Breast epithelium (tissue), 4 donors: ENCODE measurements at regions not wholly inside any gene's neighbourhood (a gene's known extent, or its start where the extent isn't known, plus 50 kb on each side); places are given as distances from the start of the nearest gene placed in this dataset.

Source experiments
- DNase-seq, 2 donors: peaks; one replicate each; pipeline ENCODE4 v3.0.0-alpha.2; 2019; ENCODE audit warnings: low spot score in 2 of 2
- H3K27ac ChIP-seq, 2 donors: fragments of 200-600 bp; sonication (generic) in 1 of 2; one replicate each; pipeline ENCODE4 v1.5.1; 2016 to 2019; ENCODE audit warnings: mild to moderate bottlenecking in 1 of 2
- H3K27me3 ChIP-seq, 2 donors: fragments of 200-600 bp; sonication (generic) in 1 of 2; one replicate each; pipeline versions ENCODE4 v1.5.1 to v1.6.0; 2017 to 2019; ENCODE audit warnings: control low read depth in 1 of 2, mild to moderate bottlenecking in 1 of 2
- H3K36me3 ChIP-seq: fragments of 200-600 bp; one replicate; pipeline ENCODE4 v1.5.1; 2019
- H3K4me1 ChIP-seq, 2 donors: fragments of 200-600 bp; sonication (generic); one replicate each; pipeline ENCODE4 v1.5.1; 2016 to 2019; ENCODE audit warnings: control low read depth in 1 of 2
- H3K4me3 ChIP-seq, 3 donors: fragments of 200-600 bp; sonication (generic); 1 replicate in 2 of 3; 2 replicates in 1 of 3; pipeline ENCODE4 v1.5.1; 2016 to 2019; ENCODE audit warnings: mild to moderate bottlenecking in 3 of 3, moderate library complexity in 2 of 3
- H3K9me3 ChIP-seq, 2 donors: fragments of 200-600 bp; sonication (generic) in 1 of 2; one replicate each; pipeline ENCODE4 v1.5.1; 2016 to 2019; ENCODE audit warnings: control low read depth in 1 of 2
- CTCF ChIP-seq, 3 donors: fragments of 450-650 bp; IDR thresholded peaks; one replicate each; pipeline ENCODE4 v1.5.1; 2016 to 2017; ENCODE audit warnings: antibody characterized with exemption in 3 of 3, mild to moderate bottlenecking in 3 of 3, moderate library complexity in 3 of 3
- POLR2A ChIP-seq: fragments of 450-650 bp; IDR thresholded peaks from one replicate; pipeline ENCODE4 v1.6.1; 2016; ENCODE audit warnings: antibody characterized with exemption, mild to moderate bottlenecking, moderate library complexity
- POLR2AphosphoS5 ChIP-seq, 3 donors: sonication (generic); formaldehyde crosslinking; IDR thresholded peaks; one replicate each; pipeline ENCODE4 v1.6.1; 2017; ENCODE audit warnings: antibody characterized with exemption in 3 of 3
- intact Hi-C: fragments of 100-400 bp; cut with DNase I; formaldehyde crosslinking; loops from one replicate; pipeline ENCODE4 v1.15.1; 2023; ENCODE audit warnings: low total_unique reads

GRCh38 chr4:104740161-104740560 lies 245.5 kb upstream of the CXXC4 start:
- Histone ChIP-seq H3K27me3 (no peaks in the 10 kb centered on the region), H3K27ac (no peak overlapping the region), H3K4me1 (no peaks in the 10 kb centered on the region), H3K36me3 (no peaks in the 10 kb centered on the region), H3K9me3 (no peaks in the 10 kb centered on the region), H3K4me3 (no peak overlapping the region)
- DNase-seq = no peak
- no peak for TF ChIP-seq POLR2A
- no peak for TF ChIP-seq CTCF (IDR thresholded peaks at IDR 0.05)
- no peak for TF ChIP-seq POLR2AphosphoS5 (IDR thresholded peaks at IDR 0.05)
- intact Hi-C loops = no loop called here

GRCh38 chr4:104743215-104743653 lies 248.5 kb upstream of the CXXC4 start:
- H3K27me3 ChIP-seq = no peaks in the 10 kb centered on the region
- H3K4me3 ChIP-seq = no peak overlapping the region
- H3K36me3 ChIP-seq = no peaks in the 10 kb centered on the region
- no peak for DNase-seq
- no peaks in the 10 kb centered on the region for H3K4me1 ChIP-seq
- no peaks in the 10 kb centered on the region for H3K9me3 ChIP-seq
- intact Hi-C loops = no loop called here
- no peak for TF ChIP-seq CTCF (IDR thresholded peaks at IDR 0.05)
- no peak overlapping the region for H3K27ac ChIP-seq

- TF ChIP-seq POLR2AphosphoS5 (IDR thresholded peaks at IDR 0.05) (no peak), POLR2A (no peak), CTCF (IDR thresholded peaks at IDR 0.05) (no peak)
- DNase-seq = no peak
- no peaks in the 10 kb centered on the region for H3K27me3 ChIP-seq
- H3K36me3 ChIP-seq = no peaks in the 10 kb centered on the region
- H3K4me1 ChIP-seq = no peaks in the 10 kb centered on the region
- H3K9me3 ChIP-seq = no peaks in the 10 kb centered on the region
- H3K4me3 ChIP-seq = no peak overlapping the region
- intact Hi-C loops = no loop called here
- H3K27ac ChIP-seq = no peak overlapping the region
Measured at GRCh38 chr4:104747635-104748034, 252.9 kb upstream of the CXXC4 start.

- no peak overlapping the region for H3K27ac ChIP-seq
- no peak overlapping the region for H3K4me3 ChIP-seq
- intact Hi-C loops = no loop called here
- TF ChIP-seq CTCF (IDR thresholded peaks at IDR 0.05) (no peak), POLR2AphosphoS5 (IDR thresholded peaks at IDR 0.05) (no peak), POLR2A (no peak)
- no peaks in the 10 kb centered on the region for H3K27me3 ChIP-seq
- no peaks in the 10 kb centered on the region for H3K4me1 ChIP-seq
- H3K9me3 ChIP-seq = no peaks in the 10 kb centered on the region
- no peaks in the 10 kb centered on the region for H3K36me3 ChIP-seq
- DNase-seq = no peak
Measured at GRCh38 chr4:104749062-104749461, 254.4 kb upstream of the CXXC4 start.

- Histone ChIP-seq H3K27me3 (no peaks in the 10 kb centered on the region), H3K4me1 (no peaks in the 10 kb centered on the region), H3K4me3 (no peak overlapping the region), H3K27ac (no peak overlapping the region), H3K36me3 (no peaks in the 10 kb centered on the region), H3K9me3 (no peaks in the 10 kb centered on the region)
- DNase-seq = no peak
- no peak for TF ChIP-seq CTCF (IDR thresholded peaks at IDR 0.05)
- TF ChIP-seq POLR2A = no peak
- no peak for TF ChIP-seq POLR2AphosphoS5 (IDR thresholded peaks at IDR 0.05)
- intact Hi-C loops = no loop called here
Measured at GRCh38 chr4:104750008-104750407, 255.3 kb upstream of the CXXC4 start.
